NOMO-1 treated with DMSO at 0.1 percent for 48 hours (cell line): ENCODE measurements at regions not wholly inside any gene's neighbourhood (a gene's known extent, or its start where the extent isn't known, plus 50 kb on each side); places are given as distances from the start of the nearest gene placed in this dataset.
"Not testable (repeated sequence)": the region's sequence is repeated elsewhere in the genome, so short reads cannot be mapped to it uniquely, and the experiment has no call there.

ENCODE experiments used
- DNase-seq: peaks from one replicate; lab custom pipeline; 2025; ENCODE audit not compliant: unreplicated experiment; lab: John Stamatoyannopoulos, UW

DNA sequence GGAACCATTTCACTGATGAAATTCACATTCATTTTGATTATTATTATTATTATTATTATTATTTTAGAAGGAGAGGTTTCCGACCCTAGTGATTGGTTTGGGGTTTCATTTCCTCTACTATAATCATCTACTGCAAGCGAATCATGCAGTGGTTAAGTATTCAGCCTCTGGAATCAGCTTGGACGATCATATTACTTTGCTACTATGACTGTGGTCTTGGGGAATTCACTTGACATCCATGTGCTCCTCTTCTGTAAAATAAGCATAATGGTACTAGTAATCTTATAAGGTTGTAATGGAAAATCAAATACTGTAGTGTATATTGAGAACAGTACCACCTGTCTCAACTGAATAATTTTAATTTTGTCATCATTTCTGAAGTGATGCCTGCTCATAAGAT lies 132.1 kb upstream of the SLC4A4 start:
- no peak for DNase-seq

DNA sequence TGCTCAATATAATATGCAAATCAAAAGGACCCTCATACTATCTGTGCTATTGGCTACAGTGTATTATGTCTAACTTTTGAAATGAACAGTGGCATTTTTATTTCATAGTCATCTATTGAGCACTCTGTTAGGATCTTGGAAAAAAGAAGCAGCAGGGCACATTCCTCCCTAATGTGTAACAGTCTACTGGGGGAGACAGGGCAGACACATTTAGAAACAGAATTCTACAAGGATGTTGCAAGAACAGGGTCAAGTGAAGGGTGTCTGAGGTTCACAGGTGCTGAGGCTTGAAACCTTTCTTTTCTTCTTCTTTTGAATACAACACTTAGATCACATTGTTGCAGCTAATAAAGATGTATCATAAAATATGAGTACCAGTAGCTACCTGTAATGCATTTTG lies 129.7 kb upstream of the SLC4A4 start:
- DNase-seq = no peak

DNA sequence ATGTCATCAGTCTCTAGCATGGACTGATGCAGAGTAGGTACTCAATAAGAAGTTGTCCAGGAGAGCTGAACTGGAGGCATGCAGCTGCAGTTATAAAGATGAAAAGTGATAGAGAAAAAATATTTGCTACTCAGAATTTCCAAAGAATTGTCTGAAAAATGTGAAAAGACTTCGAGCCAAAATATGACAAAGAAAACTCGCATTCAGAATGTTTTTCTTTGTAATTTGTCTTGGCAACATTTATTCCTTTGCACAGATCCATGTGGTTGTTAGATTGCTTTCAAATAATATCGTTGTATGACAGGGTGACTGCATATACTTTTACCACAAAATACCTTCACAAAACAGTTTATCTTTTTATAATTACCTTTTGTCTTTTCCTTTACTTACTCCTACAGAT lies 128.0 kb upstream of the SLC4A4 start:
- DNase-seq = no peak

DNA sequence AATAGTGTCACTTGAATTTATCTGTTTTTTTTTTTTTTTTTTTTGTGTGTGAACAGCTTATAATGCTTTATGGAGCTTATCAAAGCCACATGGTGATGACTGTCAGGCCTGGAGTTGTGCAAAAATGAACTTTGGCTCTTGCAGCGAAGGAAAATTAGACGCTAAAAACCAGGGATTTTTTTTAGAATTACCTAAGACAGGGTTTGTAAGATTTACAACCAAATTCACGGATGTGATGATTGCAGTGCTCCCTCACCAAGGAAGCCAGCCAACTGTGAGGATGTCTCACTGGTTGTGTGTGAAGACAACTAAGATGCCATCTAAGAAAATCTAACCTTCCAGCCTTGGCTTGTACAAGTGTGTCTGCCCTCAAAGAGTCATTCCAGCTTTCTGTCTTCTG lies 127.1 kb upstream of the SLC4A4 start:
- DNase-seq = no peak

DNA sequence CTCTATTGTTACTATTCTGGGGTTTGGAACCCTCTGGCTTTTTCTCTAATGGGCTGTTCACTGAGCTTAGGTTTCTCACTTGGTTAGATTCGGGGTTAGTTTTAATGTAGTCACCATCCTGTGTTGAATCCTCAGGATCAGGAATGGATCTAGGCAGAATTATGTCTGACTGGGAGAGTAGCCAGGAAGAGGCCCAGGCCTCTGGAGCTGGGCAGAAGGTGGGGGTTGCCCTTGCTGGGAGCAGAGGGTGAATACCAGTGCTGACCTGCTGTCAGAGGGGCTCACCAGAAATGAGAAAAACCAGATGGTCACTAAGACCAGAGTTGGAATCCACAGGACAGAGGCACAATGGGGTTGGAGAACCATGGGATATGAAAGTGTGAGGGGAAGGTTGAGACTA lies 126.6 kb upstream of the SLC4A4 start:
- DNase-seq = no peak

DNA sequence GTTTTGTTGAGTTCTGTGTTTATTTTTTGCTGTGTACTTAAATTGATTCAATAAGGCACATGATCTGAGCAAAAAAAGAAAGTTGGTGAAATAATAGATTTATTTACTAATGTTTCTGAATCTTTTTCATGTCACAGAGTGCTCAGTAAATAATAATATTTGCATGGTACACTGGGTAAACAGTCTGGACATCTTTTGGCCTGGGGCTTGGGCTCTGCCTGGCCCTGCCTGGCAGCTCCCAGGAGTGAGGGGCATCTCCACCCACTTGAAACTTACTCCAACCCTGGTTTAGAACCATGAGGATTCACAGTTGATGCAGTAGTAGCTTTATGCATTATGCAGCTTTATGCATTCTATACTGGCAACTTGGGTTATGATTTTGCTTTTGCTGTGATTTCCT lies 124.2 kb upstream of the SLC4A4 start:
- no peak for DNase-seq

DNA sequence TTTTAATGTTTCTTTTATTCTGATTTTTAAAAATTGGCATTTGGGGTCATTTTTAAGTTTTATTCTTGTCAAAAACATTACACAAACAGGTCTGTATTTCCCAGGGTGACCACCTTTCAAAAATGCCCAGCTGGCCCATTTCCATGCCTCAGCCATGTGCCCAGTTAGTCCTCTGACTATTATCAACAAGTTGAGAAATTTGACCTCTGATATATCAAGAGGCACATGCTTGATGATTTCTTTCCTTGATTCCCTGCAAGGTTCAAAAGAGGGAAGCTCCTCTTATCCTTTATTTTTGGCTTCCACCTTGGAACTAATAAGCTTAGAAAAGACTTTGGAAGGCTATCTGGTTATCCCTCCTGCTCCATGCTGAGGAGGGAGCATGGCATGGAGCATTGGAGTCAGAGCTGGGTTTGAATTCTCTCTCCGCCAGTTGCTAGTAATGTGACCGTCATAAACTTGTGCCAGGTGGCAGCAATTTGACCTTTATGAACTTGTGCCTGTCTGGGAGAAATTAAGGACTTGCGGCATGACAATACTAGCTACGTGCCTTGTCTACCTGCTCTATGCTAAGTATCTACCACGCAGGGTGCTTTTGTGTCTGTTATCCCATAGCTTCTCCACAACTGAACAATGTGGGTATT lies 122.4 kb upstream of the SLC4A4 start:
- DNase-seq = no peak

DNA sequence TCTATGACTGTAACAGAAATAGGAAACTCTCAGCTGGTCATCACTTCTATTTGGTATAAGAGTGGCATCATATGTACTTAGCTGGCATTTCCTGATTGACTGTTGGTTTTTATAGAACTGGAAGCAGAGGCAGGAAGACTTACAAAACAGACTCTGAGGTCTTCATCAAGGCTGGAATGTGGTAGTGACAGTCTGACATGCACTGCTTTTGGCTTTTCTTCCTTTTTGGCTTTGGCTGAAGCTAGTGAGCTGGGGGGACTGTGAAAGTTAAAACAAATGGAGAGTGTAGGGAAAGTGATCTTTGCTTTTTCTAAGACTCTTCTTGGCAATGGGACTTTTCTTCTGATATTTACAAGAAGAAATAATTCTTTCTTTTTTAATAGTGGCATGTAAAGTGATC lies 121.1 kb upstream of the SLC4A4 start:
- DNase-seq = no peak

DNA sequence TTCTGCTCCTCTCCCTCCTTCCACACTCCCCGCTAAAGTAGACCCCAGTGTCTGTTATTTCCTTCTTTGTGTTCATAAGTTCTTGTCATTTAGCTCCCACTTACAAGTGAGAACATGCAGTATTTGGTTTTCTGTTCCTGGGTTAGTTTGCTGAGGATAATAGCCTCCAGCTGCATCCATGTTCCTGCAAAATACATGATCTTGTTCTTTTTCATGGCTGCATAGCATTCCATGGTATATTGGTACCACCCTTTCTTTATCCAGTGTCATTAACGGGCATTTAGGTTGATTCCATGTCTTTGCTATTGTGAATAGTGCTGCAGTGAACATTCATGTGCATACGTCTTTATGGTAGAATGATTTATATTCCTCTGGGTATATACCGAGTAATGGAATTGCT lies 118.0 kb upstream of the SLC4A4 start:
- not testable (repeated sequence) for DNase-seq

DNA sequence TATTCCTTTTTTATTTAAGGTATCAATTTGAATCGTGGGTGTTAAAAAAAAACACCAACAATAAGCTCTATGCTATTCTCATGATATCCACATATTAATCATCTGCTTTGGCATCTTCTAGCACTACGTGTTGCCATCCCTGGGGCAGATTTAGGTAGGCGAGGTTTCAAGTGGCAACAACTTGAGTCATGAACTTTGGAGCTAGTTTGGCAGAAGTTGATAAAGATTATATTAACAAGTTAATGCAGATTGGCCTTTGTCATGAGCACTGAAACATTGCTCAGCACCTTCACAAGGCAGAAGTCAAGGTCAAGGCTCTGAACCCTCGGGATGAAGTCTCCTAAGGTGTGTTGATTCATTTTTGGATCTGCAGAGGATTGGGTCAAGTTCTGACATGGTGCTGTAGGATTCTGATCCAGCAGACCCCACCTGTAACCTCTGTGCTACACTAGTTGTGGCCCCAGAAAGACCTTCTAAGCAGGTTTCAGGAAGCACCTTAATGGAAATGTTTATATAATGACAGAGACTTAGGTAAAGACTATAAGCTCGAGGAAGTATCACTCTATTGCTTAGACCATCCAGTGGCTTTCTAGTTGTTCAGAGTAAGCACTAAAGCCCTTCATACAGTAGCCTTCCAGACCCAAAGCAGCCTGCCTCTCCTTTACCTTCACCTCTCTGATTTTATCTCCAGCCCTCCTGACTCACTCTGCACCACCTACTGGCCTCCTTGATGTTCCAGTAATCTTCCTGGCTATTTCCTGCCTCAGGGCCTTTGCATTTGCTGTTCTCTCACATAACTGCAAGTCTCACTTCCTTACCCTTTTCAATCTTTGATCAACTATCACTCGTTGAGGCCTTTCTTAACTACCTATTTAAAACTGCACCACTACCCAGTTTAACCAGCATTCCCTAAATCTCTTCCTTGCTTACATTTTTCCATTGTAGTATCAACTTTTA lies 117.0 kb upstream of the SLC4A4 start:
- no peak for DNase-seq

DNA sequence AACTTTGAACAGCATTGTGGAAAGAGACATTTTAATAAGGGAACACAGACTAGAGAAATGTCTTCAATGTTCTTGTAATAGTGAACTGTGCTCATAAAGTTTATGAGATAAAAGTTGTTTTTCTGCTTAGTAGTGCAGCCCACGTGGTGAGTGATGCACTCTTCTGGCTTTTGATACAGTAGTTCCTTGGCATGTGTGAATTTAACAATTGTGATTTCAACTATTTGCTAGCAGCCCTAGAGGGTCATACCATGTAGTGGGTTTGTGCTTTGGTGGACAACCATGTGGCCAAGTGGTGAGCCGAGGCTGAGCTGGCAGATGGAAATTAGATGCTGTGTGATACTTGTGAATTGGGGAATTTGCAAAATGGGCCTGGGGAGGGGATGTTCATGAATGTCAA lies 116.2 kb upstream of the SLC4A4 start:
- DNase-seq = no peak

DNA sequence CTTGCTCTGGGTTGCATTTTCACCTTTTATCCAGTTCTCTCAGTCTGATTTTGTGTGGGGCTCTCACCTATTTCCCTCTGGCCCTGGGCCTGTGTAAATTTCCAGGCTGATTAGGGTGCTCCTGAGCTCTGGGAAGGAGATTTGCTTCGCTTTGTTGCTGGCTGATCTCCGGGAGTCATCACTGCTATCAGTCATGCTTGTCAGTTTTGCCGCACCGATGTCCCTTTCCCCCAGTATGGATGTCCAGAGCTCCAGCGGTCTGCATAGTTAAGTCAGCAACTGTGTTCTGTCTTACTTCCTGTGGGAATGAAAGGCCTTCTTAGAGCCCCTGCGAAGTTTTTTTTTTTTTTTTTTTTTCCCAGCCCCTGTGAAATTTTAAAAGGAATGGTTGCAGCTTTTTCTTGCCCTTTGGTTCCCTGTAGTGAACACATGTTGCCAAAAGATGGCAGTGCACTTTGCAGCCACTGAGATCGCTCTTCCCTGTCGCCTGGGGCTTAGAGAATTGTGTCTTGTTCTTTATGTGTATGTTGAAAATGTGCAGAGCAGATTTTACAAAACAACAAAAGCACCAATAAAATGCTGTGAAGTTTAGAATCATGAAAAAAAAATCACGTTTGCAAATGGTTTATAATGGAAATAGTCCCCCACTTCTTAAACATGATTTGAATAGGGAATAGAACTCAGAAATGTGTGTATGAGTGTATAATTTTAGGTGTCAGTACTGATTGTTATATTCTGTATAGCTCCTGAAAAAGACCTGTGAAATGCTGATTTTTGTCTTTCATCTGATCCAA lies 109.1 kb upstream of the SLC4A4 start:
- peak; percentile 16 for DNase-seq

DNA sequence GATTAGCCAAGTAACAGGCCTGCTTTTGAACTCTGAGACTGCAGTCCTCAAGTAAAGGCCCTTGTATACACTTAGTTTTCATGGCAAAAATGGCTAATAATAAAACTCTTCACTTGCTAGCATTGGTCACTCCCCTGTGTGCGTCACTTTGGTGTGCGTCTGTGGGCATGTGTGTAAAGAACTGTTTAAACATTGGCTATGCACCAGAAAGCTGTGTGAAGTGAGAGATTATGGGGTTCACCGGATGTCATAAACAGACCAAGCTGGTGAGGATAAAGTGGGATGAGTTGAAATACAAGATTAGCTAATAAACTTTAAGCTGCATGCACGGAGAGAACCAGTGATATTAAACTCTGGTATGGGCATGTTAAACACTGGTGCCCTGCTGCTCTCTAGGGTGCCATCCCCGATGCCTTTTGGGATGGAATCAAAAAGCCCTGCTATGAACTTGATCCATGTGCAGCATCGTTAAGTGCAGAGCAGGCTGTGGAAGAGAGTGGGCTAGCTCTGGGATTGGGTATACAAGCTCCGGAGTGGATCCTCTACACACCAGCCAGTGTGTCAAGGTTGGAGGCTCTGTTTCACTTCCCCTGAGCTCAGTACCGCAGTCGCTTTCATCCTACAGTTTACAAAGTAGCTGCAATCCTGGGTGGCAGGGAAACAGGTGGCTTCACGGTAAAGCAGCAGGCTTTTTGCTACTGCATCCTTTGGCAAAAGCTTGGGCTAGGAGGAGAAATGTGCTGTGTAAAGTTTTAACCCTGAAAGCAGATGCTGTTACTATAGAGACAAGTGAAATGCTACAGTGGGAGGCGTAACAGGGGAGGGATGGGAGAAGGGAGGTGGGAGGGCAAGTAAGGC lies 108.3 kb upstream of the SLC4A4 start:
- DNase-seq = peak; percentile 17

DNA sequence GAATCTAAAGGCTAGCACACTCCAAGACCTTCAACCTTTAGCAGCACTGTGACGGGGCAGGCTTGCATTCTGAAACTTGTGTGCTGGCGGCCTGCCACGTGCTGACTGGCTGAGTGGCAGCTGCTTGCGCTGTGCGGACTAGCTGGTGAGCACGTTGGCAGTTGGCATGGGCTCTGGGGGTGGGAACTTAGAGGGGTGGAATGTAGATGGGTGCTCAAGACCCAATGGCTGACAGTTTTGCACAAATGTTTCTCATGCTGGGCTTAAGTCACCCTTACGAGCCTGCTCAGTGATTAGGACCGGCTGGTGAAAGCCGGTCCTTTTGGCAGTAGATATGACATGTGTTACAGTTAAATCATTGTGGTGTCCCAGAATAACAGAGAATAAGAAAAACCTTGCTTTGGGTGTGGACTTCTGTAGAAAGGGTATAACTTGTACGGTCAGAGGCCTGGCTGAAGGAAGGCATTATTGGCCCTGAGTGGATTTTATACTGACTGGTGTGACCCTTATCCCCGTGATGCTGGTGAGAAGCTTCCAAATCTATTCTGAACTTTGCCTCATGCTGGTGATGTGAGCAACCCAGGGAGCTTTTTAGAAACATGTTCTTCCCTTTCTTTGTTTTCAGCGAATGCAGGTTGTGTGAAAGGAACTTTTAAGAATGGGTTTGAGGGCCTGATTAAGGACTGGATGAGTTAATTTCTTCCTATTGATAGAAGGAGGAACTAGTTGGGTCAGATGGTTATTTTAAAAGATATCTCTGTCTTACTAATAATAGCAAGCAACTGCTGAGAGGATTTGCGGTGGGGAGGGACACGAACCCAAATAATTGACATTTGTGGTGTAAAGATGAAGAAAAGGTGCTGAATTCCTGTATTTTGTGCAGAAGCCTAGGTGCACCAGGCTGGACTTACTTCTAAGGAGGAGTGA lies 107.4 kb upstream of the SLC4A4 start:
- no peak for DNase-seq

DNA sequence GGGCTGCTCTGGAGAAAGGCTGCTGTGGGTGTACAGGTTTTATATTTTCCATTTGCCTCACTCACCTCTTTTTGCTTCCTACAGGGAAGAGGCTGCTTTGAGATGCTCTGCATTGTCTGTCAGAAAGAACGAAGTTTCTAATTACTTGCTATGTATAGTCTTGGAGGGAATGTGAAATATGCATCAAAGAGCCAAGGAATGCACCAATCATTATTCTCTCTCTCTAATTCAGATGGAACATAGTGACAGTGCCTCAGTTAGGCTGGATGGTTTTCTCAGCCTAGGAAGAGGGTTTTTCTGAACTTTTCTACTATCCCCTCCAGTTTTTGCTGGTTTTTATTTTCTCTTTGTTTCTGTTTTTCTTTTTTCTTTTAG lies 106.8 kb upstream of the SLC4A4 start:
- no peak for DNase-seq

DNA sequence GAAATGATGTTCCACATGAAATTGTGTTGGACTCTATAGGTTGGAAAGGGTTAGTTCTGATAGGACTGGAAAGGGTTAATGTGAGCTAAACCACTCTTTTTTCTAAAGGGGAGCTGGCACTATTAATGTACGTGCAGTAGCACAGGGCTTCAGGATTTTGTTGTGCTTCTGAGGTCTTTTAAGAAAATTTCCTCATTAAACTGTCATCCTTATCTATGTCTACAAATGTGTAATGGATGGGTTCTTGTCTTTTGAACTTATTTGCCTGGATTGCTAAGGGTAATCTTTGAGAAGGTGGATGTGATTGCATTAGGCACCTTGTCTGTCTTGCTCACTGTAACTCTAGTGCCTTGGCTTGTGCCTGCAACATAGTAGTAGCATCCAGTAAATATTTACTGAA lies 106.0 kb upstream of the SLC4A4 start:
- no peak for DNase-seq

DNA sequence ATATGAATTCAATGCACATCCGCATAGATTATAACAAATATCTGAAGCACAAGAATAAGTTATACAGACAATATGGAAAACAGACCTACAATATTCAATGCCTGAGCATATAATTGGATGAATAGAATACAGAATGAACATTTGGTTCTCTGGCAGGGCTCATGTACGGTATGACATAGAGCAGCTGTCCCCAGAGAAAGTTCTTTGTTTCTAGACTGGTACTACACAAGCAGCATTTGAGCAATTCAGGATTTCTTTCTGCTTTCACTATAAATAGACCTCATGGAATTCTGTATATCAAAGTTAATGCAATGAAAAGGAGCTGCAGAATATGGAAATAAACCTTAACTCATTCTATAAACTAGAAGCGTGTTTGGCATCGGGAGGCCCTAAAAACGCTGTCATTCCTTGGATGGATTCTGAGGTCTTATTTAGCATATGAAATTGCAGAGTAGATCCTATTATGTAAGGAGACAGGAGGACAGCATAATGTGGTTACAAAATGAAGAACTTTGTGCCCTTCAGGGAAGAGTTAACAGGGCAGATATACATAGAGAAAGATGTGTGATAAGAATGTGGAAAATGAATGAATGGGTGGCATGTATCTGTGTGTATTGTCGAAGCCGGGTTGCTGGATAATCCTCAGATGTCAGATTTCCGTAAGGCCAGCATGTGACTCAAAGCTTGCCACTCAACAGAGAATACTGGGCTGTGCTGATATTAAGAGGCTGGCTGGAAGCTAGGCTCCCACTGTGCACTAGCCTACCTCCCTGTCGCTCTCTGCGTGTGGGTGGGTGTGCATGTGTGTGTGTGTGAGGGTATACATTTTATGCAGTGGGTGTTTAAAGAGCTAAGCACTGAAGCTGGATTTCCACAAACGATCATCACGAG lies 103.3 kb upstream of the SLC4A4 start:
- DNase-seq = no peak

DNA sequence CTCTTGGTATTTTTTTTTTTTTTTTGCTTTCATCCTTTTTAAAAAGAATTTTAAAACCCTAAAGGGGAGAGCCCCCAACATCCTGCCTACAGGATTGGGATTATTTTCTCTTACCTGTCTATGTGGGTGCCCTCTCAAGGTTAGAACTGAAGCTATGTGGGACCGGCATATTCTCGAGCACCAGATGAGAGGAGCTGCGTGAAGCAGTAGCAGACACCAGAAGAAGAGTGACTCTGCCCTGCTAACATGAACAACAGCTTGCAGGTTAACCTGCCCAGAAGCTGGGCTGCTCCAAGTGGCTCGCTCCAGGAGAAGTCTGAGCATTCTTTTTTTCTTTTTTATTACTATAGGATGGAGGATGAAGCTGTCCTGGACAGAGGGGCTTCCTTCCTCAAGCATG lies 102.6 kb upstream of the SLC4A4 start:
- DNase-seq = no peak

DNA sequence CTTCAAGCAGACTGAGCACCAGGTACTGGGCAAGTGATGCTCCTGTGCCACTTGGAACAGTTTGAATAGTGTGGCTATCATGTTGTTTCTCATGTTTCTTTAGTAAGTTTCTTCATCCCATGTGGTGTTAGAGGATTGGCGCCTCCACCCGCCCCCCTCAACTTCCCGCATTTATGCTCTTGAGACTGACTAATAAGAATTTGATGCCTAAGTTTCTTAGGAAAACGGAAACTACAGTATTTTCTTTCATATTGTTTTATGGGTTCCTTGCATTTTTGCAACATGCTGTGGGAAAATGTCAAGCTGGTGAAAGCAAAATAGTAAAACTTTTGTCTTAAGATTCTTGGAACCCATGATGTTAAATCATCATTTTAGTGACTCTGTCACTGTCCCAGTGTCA lies 101.2 kb upstream of the SLC4A4 start:
- DNase-seq = no peak
